ENCODE measurements at regions not wholly inside any gene's neighbourhood (a gene's known extent, or its start where the extent isn't known, plus 50 kb on each side); places are given as distances from the start of the nearest gene placed in this dataset.

DNA sequence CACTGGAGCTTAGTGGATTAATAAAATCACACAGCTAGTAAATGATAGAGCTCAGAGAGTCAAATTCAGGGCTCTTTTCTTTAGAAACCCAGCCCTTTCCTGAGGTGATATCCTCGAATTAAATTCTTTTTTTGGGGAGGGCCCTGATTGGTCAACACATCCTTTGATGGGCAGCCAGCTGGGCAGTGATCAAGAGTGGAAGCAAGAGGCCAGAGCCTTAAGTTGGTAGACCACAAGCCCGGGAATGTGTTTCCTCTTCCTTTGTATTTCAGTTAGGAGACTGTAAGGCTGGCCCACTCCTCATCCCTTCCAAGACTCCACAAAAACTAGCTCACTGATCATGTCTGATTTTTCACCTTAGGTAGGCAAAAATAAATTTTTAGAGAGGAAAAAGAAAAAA is 640.5 kb downstream of the DHX35 start:
- no peak for DNase-seq

- DNase-seq, result no peak
Measured at GRCh38 chr20:39600871-39601270, 638.7 kb downstream of the DHX35 start.

GRCh38 chr20:39600156-39600555 is 638.0 kb downstream of the DHX35 start:
- no peak for DNase-seq

- DNase-seq, result no peak
Measured at GRCh38 chr20:39596554-39596953, 634.4 kb downstream of the DHX35 start.

DNA sequence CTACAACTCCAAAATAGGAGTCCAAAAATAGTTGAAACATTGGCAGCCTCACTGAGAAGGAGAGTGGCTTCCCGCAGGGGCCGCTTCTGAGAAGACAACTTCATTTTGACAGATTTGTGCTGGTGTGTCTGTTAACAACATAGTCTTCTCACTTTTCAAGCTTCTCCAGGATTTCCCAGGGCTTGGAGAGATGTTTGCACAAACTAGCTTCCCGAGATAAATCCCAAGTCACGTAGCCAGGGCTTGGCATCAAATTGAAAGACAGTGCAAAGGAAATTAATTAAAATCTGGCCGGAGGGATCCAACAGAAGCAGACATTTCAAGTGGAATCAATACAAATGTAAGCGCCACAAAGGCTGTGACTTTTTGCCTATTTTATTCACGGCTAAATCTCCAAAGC is 630.2 kb downstream of the DHX35 start:
- no peak for DNase-seq

DNA sequence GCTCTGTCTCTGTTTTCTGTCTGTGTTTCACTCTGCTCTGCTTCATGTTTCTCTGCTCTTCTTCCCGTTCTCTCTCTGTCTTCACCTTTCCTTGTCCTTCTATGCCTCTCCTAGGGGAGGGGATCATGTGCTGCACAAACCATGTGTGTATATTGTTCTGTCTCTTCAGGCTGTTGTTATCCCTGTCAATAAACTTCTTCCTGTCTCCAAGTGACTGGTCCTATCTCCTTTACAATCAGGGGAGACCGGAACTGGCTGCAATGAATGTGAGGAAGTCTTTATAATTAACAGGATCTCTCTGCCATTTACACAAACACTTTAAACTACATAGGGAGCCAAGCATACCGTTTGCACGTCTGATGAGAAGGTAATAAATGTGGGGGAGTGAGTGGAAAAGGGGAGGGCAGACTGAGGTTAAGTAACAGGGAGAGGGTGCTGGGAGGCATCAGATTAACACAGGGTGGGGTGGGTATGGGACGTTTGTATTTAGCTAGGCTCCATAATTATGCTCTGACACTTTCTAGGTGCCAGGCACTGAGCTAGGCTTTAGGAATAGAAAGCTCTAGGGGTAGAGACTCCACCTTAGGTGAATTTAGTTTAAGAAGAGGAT is 626.1 kb downstream of the DHX35 start:
- peak; percentile 16 for DNase-seq

DNA sequence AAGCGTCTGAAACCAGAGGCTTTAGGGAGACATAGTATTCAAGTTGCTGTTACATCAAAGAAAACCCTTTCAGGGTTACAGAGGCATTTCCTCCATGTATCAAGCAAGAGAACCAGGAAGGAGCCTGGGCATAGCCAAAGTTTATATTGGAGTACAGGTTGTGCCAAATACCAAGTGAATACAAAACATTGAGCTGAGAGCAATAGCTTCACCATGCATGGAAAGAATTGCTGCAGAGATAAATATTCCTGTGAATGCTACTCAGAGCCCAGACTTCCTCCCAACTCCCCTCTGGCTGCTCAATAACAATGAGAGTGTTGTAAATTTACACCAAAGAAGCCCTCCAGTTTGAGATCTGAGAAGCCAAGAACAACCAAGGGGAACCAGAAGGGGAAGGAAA is 618.9 kb downstream of the DHX35 start:
- DNase-seq, result no peak

DNA sequence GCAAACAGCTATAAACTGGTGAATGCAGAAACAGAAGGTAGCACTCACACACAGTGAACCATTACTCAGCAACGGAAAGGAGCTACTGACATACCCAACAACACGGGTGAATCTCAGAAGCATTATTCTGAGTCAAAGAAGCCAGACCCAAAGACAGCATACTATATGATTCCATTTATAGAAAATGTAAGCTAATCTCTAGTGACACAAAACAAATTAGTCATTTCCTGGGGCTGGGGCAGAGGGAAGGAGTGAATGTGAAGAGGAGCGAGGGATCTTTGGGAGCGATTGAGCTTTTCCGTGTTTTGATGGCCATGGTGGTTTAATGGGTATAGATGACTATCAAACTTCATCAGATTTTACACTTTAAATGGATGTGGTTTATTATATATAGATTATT is 614.6 kb downstream of the DHX35 start:
- no peak for DNase-seq

- DNase-seq, result no peak
Measured at GRCh38 chr20:39574061-39574460, 611.9 kb downstream of the DHX35 start.

DNA sequence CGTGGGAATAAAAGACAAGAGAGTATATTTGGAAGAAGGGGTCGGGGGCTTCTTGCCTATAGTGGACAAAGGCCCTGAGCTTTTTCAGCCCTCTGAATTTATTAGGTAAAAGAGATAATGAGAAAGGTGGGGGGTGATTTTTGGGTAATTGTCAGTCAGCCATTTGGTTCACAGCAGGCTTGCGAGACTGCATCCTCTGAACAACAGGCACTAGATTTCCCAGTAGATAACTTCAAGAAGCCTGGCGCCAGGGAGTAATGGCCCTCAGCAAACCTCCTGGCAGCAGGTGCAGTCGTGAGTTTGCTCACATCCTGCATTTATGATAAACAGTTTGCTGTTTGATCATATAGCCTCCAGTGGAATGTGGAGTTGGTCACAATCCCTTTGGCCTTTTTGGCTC is 609.0 kb downstream of the DHX35 start:
- DNase-seq, result no peak

DNA sequence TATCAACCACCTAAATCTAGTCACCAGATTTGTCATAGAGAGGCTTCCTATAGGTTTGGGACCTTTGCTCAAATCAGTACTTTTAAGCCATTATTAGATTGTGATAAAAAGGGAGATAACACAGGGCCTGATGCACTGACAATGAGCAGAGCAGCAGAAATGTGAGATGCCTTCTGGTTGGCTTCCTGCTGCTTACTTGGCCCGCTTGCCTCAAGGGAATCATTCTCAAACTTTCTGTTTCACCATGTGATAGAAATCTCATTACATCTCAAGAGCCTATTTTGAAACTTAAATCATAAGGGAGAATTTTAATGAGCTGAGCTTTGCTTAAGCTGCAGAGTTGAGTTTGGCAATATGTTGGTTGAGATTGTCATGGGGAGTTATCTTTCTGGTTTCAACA is 606.0 kb downstream of the DHX35 start:
- no peak for DNase-seq

DNA sequence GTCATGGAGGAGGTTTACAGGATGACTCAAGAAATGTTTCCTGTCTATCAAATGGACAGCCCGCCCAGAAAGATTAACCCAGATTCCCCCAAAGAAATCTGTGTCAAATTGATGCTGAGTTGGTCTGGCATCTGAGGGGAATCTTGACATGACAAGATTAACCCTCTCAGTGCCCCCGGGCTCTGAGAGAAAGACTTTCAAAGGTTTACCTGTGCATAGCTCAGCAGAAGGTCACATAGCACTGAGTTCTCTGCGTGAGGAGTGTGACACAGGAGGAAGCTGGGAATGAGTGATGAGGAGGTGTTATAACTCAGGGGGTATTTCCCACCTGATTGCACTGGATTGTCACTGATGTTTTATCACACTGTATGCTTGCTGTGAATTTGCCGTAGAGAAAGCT is 601.2 kb downstream of the DHX35 start:
- DNase-seq, result no peak

- no peak for DNase-seq
Measured at GRCh38 chr20:39554341-39554740, 592.2 kb downstream of the DHX35 start.

- no peak for DNase-seq
Measured at GRCh38 chr20:39553120-39553519, 591.0 kb downstream of the DHX35 start.

GRCh38 chr20:39549733-39550132 is 587.6 kb downstream of the DHX35 start:
- no peak for DNase-seq

GRCh38 chr20:39547546-39548408 is 585.6 kb downstream of the DHX35 start:
- no peak for DNase-seq

DNA sequence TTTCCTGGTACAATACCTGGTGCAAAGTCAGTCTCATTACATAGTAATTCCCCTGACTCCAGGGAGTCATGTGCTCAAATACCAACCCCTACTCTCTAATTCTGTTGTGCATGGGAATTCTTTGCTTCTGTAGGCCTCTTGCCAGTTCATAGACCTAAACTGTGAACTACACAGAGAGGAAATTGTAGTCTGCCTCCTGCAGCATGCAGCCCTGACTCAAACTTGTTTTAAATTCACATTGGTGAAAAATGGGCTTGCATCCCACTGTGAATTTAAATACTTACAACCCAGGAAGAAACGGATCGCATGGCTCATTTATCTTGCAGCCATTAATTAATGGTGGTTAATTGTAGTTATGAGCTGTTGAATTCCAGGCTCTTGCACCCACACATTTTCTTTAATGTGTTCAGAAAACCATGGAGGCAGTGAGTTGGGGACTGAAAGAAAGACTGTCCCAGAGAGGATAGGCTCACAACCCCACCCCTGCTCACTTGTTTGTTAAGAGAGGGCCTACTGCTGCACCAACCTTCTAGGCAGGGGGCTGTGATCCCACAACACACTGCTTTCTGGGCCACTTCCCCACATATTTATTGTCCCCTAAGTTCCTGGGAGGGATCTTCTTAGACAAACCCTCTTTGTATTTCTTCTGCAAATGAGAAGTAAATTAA is 579.1 kb downstream of the DHX35 start:
- DNase-seq, result no peak

DNA sequence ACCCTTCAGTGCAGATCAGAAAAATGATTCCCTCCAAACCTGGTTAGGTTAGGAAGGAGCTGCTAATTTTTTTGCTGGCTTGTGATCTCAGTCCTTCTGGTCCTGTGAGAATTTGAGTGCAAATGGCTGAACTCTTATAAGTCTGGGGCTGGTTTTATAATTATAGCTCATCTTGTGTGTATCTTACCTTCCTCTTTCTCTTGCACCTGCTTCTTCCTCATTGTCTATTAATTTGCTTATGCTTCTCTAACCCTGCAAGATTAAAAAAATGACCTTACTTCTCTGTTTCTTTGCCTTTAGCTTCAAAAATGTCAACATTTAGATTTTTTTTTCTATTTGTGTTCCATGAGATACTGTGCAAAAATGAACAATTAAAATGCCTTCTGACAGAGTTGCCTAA is 576.2 kb downstream of the DHX35 start:
- no peak for DNase-seq

DNA sequence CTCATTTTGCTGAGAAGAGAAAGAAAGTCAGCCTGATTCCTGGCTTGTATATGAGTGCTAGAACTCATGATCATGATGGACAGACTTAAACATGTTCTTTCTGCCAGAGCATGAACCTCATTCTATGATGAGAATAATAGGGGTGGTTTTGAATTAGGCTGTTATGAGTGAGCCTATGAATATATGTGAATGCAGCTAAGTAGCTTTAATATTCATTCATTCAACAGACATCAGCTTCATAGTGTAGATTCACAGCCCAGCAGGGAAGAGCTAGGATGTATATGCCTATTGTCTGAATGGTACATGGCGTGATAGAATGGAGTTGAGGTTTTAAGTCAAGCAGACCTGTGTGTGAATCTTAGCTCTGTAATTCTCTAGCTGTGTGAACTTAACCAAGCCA is 573.2 kb downstream of the DHX35 start:
- no peak for DNase-seq

- DNase-seq, result no peak
Measured at GRCh38 chr20:39534846-39535245, 572.7 kb downstream of the DHX35 start.

DNA sequence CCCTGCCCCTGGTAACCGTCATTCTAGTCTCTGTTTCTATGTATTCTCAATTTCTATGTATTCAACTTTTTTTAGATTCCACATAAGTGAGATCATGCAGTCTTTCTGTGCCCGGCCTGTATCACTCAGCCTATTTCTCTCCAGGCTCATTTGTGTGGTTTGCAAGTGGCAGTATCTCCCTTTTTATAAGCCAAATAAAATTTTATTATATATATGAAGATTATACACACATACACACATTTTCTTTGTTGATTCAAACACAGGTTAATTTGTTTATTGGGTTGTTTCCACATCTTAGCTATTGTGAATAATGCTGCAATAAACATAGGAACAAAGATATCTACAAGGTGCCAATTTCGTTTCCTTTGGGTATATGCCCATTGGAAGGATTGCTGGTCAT is 571.7 kb downstream of the DHX35 start:
- no peak for DNase-seq

DNA sequence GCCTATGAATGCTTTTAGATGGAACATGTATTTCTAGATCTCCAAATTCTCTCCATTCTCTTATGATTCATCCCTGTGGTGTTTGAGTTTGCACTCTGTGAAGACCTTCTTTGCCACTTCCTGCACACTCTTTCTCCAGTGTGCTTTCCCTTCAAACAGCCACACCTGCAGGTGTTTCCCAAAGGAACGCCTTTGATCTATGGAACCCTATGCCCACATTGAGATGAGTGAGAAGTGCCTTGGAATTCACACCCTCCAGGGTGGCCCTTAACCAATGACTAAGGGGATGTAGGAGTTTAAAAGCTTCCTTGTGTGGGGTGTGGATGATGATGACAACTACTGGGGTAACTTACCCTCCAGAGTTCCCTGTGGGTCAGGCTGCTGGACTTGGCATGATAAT is 570.1 kb downstream of the DHX35 start:
- DNase-seq, result no peak

DNA sequence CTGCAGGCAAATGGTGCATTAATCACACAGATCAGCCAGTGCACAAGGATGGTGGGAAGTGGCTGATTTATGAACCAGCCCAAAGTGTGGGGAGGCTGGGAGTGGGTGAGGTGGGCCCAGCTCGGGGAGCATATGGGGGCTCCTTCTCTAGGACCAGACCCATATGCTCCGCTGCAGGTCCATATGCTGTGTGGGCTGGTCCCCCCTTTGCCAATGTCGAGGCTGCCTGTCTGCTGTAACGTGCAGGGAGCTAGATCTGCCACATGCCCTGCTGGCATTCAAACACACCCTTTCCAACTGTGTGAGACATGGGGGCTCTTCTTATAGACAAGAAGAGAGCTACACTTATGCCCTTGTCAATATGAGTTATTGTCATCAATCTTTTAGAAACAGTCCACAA is 566.3 kb downstream of the DHX35 start:
- DNase-seq, result no peak

- DNase-seq, result peak; percentile 1
Measured at GRCh38 chr20:39524371-39524911, 562.3 kb downstream of the DHX35 start.
